Motor neuron (in vitro differentiated cells): ENCODE measurements at regions not wholly inside any gene's neighbourhood (a gene's known extent, or its start where the extent isn't known, plus 50 kb on each side); places are given as distances from the start of the nearest gene placed in this dataset.

ENCODE experiments used
- ATAC-seq, 8 experiments: fragments of 200-7000 bp; cut with Tn5 transposase; replicated peaks in 6 of 8; 2 replicates each; pipeline ENCODE4 v1.8.0; 2021; ENCODE audit warnings: mild to moderate bottlenecking in 8 of 8, moderate library complexity in 8 of 8
- H3K27ac ChIP-seq, 2 donors: fragments of 250-450 bp; sonication (Bioruptor Pico); 2 replicates each; pipeline ENCODE4 v1.9.0; 2021; ENCODE audit warnings: antibody characterized with exemption in 2 of 2, mild to moderate bottlenecking in 2 of 2, moderate library complexity in 1 of 2
- H3K4me1 ChIP-seq, 2 donors: fragments of 250-450 bp; sonication (Bioruptor Pico); replicated peaks in 1 of 2; 2 replicates each; pipeline ENCODE4 v1.6.1; 2021; ENCODE audit warnings: antibody characterized with exemption in 2 of 2, mild to moderate bottlenecking in 2 of 2, moderate library complexity in 1 of 2
- H3K4me3 ChIP-seq, 5 donors: fragments of 250-450 bp; sonication (Bioruptor Pico); 2 replicates each; pipeline ENCODE4 v1.9.0; 2021; ENCODE audit warnings: antibody characterized with exemption in 5 of 5, mild to moderate bottlenecking in 5 of 5, moderate library complexity in 4 of 5
- WGBS, 10 experiments: fragments of 450-650 bp; shearing (Covaris generic); methylation state at CpG; one replicate each; pipeline ENCODE4 v1.0.0; 2022; 5-methylcytosine and 5-hydroxymethylcytosine counted together
- in situ Hi-C, 9 experiments: fragments of 400-800 bp; cut with MboI; loops; one replicate each; pipeline ENCODE4 v1.15.0; 2021; ENCODE audit warnings: low sequenced_read_pairs in 9 of 9, low pct_unique_long_range_greater_than_20kb in 2 of 9; ENCODE audit not compliant: unreplicated experiment in 9 of 9

DNA sequence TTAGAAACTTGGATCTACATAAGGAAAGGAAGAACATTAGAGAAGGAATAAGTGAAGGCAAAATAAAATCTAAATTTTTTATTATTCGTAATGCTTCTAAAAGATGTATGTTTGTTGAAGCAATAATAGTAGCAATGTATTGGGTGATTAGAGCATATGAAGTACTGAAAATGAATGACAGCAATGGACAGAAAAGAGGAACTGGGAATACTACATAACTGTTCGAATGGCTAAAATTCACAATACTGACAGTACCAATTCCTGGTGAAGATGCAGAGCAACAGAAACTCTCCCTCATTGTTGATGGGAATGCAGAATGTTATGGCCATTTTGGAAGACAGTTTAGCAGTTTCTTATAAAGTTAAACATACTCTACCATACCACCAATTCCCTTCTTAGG lies 177.3 kb upstream of the SPEF2 start:
- Histone ChIP-seq H3K4me1 (no peaks in the 10 kb centered on the region), H3K4me3 (no peak overlapping the region), H3K27ac (no peak overlapping the region)
- WGBS, 10 experiments = 40 to 100% (median 80%) methylated on average over 2 of the region's 2 CpGs
- no peak for ATAC-seq
- in situ Hi-C loops = loop anchor here in 1 of 9 experiments (25.0 kb wide), 2 partner anchors 178 to 353 kb away; no protein-coding TSS in a partner anchor

DNA sequence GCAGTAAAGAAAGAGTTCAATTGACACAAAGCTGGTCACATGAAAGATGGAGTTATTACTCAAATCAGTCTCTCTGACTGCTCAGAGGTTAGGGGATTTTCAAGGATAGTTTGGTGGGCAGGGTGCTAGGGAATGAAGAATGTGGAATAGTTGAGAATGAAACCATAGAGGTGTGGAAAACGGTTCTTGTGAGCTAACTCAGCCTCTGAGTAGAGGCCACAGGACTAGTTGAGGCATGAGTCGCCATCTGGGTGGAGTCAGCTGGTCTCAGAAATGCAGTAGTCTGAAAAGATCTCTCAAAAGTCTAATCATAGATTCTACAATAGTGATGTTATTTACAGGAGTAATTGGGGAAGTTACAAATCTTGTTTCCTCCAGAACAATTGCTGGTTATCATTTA lies 178.9 kb upstream of the SPEF2 start:
- WGBS, 10 experiments = 40 to 67% (median 53%) methylated on average over 1 to 2 of the region's 2 CpGs; no CpG with 5 or more reads in 4 of the 10 experiments

DNA sequence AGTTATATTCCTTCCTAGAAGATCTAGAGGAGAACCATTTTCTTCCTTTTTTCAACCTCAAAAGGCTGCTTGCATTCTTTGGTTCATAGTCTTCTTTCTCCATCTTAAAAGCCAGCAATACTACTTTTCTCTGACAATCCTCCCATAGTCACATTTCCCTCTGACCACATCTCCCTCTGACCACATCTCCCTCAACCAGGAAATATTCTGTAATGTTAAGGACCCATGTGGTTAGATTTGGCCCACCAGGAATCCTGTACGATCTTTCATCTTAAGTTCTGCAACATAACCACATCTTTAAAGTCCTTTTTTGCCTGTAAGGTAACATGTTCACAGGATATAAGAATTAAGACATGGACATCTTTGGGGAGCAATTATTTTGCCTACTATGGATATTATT lies 179.4 kb upstream of the SPEF2 start:
- ATAC-seq = no peak
- in situ Hi-C loops = loop anchor here in 1 of 9 experiments (25.0 kb wide), 2 partner anchors 176 to 351 kb away; no protein-coding TSS in a partner anchor

More for the DNA sequence above, 178.9 kb upstream of the SPEF2 start:
- in situ Hi-C loops = loop anchor here in 1 of 9 experiments (25.0 kb wide), 2 partner anchors 176 to 351 kb away; no protein-coding TSS in a partner anchor
- ATAC-seq = no peak
- Histone ChIP-seq H3K27ac (no peak overlapping the region), H3K4me3 (no peak overlapping the region), H3K4me1 (no peaks in the 10 kb centered on the region)

DNA sequence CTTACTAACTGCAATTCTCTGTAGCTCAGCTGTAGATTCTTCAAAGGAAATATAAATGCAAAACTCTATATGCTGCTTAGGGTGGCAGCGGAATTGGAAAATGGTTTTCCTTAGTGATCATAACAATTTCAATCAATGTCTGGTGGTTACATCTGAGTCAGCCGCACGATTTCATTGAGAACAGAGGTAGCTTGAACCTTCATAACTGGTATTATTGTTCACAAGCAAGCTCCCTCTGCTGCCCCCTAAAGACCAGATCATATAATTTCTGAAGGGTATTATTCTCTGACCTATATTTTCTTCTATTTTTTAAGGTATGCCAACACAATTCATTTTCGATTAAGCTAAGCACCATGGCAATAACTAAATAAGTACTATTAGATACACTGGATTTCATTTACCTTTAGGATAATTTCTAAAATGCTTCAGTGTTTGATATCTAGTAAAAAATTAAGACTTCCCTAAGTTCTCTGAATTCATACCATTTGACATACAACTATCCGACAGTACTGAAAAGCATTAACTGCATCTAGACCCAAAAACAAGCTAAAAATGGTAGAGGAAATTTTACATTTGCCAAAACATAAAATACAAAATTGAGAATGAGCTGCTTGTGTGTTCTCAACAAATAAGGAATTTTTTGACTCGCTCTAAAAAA lies 181.1 kb upstream of the SPEF2 start:
- H3K4me1 ChIP-seq = no peaks in the 10 kb centered on the region
- ATAC-seq = peak in 5 of 8 experiments; percentile 27 to 63 (median 46)
- H3K4me3 ChIP-seq = no peak overlapping the region
- no peak overlapping the region for H3K27ac ChIP-seq
- in situ Hi-C loops = loop anchor here in 1 of 9 experiments (25.0 kb wide), 2 partner anchors 174 to 349 kb away; no protein-coding TSS in a partner anchor
- WGBS, 10 experiments = 36 to 96% (median 68%) methylated on average over 2 to 6 of the region's 6 CpGs

More for the DNA sequence above, 179.4 kb upstream of the SPEF2 start:
- Histone ChIP-seq H3K27ac (no peak overlapping the region), H3K4me3 (no peak overlapping the region), H3K4me1 (no peaks in the 10 kb centered on the region)
- 0 to 60% methylated on average over 1 of the region's 1 CpG; no CpG with 5 or more reads in 8 of the 10 experiments for WGBS, 10 experiments

DNA sequence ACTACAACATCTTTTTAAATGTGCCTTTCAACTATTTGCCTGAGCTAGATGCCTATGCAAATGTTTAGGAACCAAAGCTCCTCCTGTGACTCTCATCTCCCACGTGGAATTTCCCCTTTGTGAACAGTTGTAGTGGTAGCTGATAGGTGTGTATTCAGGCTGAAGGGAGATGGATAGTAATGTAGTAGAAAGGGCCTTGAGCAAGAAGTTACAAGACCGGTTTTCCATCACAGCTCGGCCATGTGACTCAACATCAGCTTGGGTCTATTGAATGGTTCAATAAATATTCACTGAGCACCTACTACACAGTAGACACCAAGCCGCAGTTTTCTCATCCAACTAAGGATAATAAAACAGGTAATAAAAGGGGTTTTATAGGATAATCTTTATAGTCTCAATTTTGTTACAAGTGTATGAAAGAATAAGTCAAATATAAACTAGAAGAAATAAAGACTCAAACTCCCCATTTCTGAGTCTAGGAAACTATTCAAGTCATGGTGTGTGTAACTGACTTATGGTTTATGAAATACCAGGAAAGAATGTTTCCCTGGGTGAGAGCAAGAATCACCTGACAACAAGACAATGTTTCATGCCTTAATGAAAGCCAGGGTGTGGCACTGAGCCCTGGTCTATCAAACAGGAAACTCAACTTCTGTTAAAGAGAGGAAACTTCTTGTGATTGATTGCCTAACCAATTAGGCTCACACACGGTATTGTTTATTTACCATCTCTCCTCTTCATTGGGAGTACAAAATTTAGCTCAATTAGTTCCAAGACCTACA lies 187.1 kb upstream of the SPEF2 start:
- WGBS, 10 experiments = 0 to 94% (median 70%) methylated on average over 1 to 4 of the region's 5 CpGs; no CpG with 5 or more reads in 1 of the 10 experiments
- in situ Hi-C loops = loop anchor here in 1 of 9 experiments (25.0 kb wide), 2 partner anchors 168 to 343 kb away; no protein-coding TSS in a partner anchor
- H3K27ac ChIP-seq = no peak overlapping the region
- H3K4me3 ChIP-seq = no peak overlapping the region
- H3K4me1 ChIP-seq = no peaks in the 10 kb centered on the region
- ATAC-seq = no peak

DNA sequence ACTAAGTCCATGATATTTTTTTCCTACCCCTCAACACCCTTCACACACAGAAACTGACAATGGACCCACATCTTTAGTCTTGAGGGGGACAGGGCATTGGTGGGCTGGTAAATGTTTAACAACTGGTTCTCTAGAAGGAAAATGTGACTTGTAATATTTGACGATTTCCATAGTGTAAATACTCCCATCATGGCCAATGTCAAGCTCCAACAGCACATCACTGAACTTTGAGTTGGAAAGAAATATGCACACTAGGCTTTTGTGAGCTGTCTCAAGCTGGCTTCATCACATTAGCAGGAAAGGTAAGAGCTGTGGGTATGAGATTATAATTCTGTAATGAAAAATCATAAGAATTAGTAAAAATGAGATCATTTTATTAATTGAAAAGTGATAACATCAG lies 189.9 kb upstream of the PRLR start:
- H3K4me3 ChIP-seq = no peak overlapping the region
- in situ Hi-C loops = no loop called here
- WGBS, 10 experiments = 57 to 100% (median 100%) methylated on average over 1 of the region's 1 CpG; no CpG with 5 or more reads in 6 of the 10 experiments
- no peak for ATAC-seq
- H3K27ac ChIP-seq = no peak overlapping the region
- H3K4me1 ChIP-seq = no peaks in the 10 kb centered on the region

DNA sequence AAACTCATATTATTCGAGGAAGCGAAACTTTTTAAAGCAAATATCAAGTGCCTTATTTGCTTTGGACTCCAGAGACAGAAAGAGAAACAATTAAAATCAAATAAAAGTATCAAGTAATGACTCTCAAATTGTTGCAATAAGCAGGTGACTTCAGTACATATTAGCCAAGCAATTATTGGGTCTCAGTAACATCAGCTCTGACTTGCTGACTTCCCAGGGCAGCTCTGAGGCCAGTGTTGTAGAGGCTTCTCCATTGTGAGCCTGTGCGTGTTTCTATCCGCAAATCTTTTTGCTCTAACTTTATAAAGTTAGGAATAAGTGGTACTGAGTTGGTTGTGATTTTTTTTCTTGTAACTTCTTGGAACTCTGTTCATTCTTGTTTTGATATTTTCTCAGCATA lies 186.8 kb upstream of the PRLR start:
- H3K4me3 ChIP-seq = no peak overlapping the region
- no peak overlapping the region for H3K27ac ChIP-seq
- in situ Hi-C loops = no loop called here
- no peaks in the 10 kb centered on the region for H3K4me1 ChIP-seq
- no peak for ATAC-seq
- 55 to 100% (median 90%) methylated on average over 2 to 4 of the region's 4 CpGs; no CpG with 5 or more reads in 1 of the 10 experiments for WGBS, 10 experiments

DNA sequence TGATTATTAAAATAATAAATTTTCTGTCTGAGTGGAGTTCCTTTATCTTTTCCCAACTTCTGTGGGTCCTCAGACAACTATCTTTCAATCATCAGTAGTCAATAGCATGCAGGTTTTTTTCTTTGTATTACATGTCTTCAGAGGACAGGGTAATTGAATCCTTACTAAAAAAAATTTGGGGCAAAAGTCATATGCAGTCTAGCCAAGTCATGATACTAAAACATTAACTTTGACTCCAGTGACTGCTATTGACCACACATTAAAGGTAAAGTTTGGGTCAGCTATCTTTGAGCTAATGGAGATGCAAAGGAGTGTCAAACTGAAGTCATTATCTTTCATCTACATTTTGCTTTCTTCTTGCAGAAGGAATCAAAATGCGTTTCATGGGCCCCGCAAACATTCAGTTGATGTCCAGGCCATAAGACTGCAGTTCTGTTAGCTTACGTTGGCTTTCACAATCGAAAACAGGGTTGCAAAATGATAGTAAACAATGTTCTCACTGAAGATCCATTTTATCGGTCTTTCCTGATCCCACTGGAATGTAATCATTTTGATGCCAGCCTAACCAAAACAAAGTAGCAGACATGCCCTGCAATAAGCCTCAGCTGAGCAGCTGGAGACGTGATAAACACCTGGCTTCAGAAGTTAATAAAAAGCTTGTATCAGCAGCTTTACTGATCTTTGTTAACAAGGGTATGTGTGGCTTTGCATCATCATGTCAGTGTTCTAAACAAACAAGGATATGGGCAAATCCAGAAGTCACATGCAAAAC lies 186.1 kb upstream of the PRLR start:
- no peak overlapping the region for H3K27ac ChIP-seq
- WGBS, 10 experiments = 40 to 85% (median 67%) methylated on average over 1 to 6 of the region's 6 CpGs
- no peak for ATAC-seq
- H3K4me1 ChIP-seq = no peaks in the 10 kb centered on the region
- in situ Hi-C loops = no loop called here
- no peak overlapping the region for H3K4me3 ChIP-seq

DNA sequence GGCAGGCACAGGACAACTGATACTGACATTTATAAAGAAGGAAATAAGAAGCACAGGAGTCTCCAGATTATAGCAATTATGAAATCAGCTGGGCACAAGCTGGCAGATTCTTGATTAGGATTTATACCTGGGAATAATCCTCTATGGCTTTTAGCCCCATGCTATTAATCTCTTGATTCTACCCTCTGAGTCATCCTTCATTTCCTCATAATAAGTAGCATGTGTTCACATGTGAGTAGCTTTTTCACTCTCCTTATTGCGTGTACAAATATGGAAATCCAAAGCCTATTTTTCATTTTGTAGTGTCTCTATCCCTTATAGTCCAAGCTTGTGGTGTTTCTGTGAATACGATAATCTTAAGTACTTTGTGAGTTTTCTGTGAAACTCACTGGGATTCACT lies 185.0 kb upstream of the PRLR start:
- Histone ChIP-seq H3K4me1 (no peaks in the 10 kb centered on the region), H3K4me3 (no peak overlapping the region), H3K27ac (no peak overlapping the region)
- peak in 3 of 8 experiments; percentile 25 to 62 (median 32) for ATAC-seq
- in situ Hi-C loops = no loop called here
- 8 to 100% (median 83%) methylated on average over 1 to 2 of the region's 2 CpGs; no CpG with 5 or more reads in 1 of the 10 experiments for WGBS, 10 experiments

DNA sequence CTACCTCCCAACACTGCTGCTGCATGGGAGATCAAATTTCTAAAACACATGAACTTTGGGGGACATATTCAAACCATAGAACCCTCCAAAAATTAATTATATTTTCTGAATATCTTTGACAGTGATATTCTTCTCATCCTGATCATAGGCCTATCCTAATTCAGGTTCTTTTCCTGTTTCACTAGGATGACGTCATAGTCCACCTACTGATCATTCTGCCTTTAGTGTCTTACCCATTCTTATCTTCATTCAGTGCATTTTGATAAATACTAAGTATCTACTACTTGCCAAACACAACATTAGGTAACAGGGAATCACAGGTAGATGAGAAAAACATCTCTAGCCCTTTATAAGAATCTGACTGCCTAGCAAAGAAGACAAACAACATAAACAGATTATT lies 179.1 kb upstream of the PRLR start:
- ATAC-seq = no peak
- 0 to 100% (median 76%) methylated on average over 1 of the region's 1 CpG; no CpG with 5 or more reads in 3 of the 10 experiments for WGBS, 10 experiments
- in situ Hi-C loops = no loop called here

DNA sequence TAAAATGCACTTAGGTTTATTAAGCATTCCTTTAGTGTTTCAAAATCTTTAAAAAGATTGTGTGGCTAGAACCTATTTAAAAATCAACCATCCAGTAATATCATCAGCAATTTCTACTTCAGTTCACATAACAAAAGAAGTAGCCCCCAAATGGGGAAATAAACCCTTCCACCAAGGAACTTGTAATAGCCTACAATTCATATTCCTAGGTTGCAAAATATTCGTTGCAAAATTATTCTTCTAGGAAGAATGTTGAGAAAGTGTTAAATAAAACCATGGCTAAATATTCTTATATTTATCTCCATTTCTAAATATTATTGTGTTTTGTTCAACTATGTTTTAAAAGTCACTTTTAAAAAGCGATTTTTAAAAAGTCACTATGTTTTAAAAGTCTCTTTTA lies 177.9 kb upstream of the PRLR start:
- no peak for ATAC-seq
- no peak overlapping the region for H3K27ac ChIP-seq
- H3K4me3 ChIP-seq = no peak overlapping the region
- in situ Hi-C loops = no loop called here
- H3K4me1 ChIP-seq = no peaks in the 10 kb centered on the region
- 15 to 100% (median 47%) methylated on average over 1 to 2 of the region's 2 CpGs for WGBS, 10 experiments

More for the DNA sequence above, 179.1 kb upstream of the PRLR start:
- Histone ChIP-seq H3K4me1 (no peaks in the 10 kb centered on the region), H3K4me3 (no peak overlapping the region), H3K27ac (no peak overlapping the region)

DNA sequence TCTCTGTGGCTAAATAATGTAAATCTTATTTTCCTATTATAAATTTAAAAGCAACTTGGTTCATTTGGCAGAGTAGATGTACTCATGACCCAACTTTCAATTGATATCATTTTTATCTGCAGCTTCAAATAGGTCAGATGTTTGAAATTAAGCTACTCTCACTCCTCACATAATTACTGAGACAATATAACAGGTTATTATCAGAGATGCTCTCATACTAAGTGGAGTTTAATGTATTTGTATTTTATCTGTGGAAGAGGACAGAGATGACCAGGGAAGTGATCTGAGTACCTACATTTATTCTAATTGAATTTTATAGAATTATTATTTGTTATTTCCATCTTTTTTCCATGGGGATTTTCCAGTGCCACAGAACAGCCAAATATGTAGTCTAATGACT lies 177.4 kb upstream of the PRLR start:
- no peak for ATAC-seq
- in situ Hi-C loops = no loop called here
- no peaks in the 10 kb centered on the region for H3K4me1 ChIP-seq

DNA sequence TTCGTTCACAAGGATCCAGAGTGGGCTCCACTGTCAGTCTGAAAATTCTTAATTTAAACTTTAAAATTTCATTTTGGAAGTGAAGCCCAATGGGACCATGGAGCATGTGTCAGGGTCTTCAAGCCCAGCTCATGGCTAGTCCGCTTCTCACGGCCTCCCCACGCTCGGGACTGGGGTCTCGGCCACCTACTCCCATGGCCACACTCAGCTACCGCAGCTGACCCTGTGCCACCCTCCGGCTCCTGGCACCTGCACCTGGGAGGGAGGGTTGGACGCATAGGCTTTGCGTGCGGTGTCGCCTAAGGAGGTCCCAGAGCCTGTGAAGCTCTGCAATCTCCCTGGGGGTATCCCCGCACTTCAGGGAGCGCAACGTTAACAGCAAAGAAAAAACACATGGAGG lies 175.7 kb upstream of the PRLR start:
- in situ Hi-C loops = no loop called here
- no peak overlapping the region for H3K4me3 ChIP-seq
- WGBS, 10 experiments = 74 to 100% (median 96%) methylated on average over 1 to 15 of the region's 15 CpGs; no CpG with 5 or more reads in 1 of the 10 experiments
- H3K27ac ChIP-seq = no peak overlapping the region
- no peaks in the 10 kb centered on the region for H3K4me1 ChIP-seq
- no peak for ATAC-seq

More for the DNA sequence above, 177.4 kb upstream of the PRLR start:
- H3K4me3 ChIP-seq = no peak overlapping the region
- no peak overlapping the region for H3K27ac ChIP-seq
